Ishikawa (cell line): ENCODE measurements at regions not wholly inside any gene's neighbourhood (a gene's known extent, or its start where the extent isn't known, plus 50 kb on each side); places are given as distances from the start of the nearest gene placed in this dataset.

ENCODE experiments used
- CEBPB ChIP-seq: IDR thresholded peaks from 2 replicates; pipeline ENCODE4 v1.6.1; 2012
- CREB1 ChIP-seq: IDR thresholded peaks from 2 replicates; pipeline ENCODE4 v1.6.1; 2012; ENCODE audit warnings: low read depth
- EGR1 ChIP-seq: IDR thresholded peaks from 2 replicates; pipeline ENCODE4 v1.6.1; 2012
- EP300 ChIP-seq: IDR thresholded peaks from 2 replicates; pipeline ENCODE4 v1.6.1; 2012; ENCODE audit warnings: borderline replicate concordance
- FOXM1 ChIP-seq: IDR thresholded peaks from 2 replicates; pipeline ENCODE4 v1.6.1; 2012; ENCODE audit warnings: low read depth, borderline replicate concordance
- NFIC ChIP-seq: IDR thresholded peaks from 2 replicates; pipeline ENCODE4 v1.6.1; 2012
- RAD21 ChIP-seq: IDR thresholded peaks from 2 replicates; pipeline ENCODE4 v1.6.1; 2012; ENCODE audit warnings: low read depth
- TAF1 ChIP-seq: IDR thresholded peaks from 2 replicates; pipeline ENCODE4 v1.6.1; 2012; ENCODE audit warnings: low read depth, mild to moderate bottlenecking
- TCF12 ChIP-seq: IDR thresholded peaks from 2 replicates; pipeline ENCODE4 v1.6.1; 2012; ENCODE audit warnings: low read depth
- TEAD4 ChIP-seq: IDR thresholded peaks from 2 replicates; pipeline ENCODE4 v1.6.1; 2012
- YY1 ChIP-seq: IDR thresholded peaks from 2 replicates; pipeline ENCODE4 v1.6.1; 2012; ENCODE audit warnings: low read depth
- ZBTB7A ChIP-seq: IDR thresholded peaks from 2 replicates; pipeline ENCODE4 v1.6.1; 2012; ENCODE audit warnings: low read depth
- TF ChIP-seq, protein P1 (sequence below): IDR thresholded peaks from 2 replicates; pipeline ENCODE4 v1.6.1; 2012
- TF ChIP-seq, protein P2 (sequence below): IDR thresholded peaks from 2 replicates; pipeline ENCODE4 v1.6.1; 2012; ENCODE audit warnings: low read depth, mild to moderate bottlenecking
- TF ChIP-seq, protein P3 (sequence below): IDR thresholded peaks from 2 replicates; pipeline ENCODE4 v1.6.1; 2012

DNA sequence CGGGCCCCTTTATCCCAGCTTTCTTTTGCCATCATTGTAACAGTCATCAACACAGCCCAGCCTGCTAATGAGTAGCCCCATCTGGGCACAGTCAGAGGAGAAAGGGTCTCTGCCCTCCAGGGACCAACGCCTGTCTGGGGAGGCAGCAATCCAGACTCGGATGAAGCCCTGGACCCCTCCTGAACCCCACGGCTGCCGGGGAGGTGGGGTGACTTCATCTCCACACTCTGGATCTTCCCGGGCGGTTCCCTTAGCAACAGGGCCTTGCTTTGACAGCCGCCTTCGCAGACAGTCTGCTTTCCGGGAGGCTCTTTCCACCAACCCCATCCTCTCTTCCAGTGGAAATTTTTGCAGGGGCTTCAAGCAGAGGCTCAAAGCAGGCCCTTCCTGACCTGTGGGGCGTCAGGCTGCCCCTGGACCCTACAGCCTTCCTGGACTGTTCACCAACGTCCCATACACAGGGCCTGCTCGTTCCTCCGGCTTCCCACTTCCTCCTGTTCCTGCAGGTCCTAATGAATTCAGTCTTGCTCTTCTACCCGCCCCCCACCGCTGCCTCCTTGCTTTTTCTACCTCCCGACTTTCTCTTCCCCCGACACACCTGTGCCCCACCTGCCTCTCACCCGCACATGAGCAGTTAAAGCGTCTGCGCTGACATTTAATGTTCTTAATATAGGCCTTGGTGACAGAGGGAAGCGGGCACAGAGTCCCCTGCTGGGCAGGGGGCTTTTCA is 161.7 kb upstream of the MVB12B start:
- TF ChIP-seq TEAD4 (no peak), EGR1 (no peak), NFIC (no peak), TCF12 (no peak), TAF1 (no peak), YY1 (no peak)
- TF ChIP-seq, protein P1, sequence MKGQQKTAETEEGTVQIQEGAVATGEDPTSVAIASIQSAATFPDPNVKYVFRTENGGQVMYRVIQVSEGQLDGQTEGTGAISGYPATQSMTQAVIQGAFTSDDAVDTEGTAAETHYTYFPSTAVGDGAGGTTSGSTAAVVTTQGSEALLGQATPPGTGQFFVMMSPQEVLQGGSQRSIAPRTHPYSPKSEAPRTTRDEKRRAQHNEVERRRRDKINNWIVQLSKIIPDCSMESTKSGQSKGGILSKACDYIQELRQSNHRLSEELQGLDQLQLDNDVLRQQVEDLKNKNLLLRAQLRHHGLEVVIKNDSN = no peak
- TF ChIP-seq, protein P2, sequence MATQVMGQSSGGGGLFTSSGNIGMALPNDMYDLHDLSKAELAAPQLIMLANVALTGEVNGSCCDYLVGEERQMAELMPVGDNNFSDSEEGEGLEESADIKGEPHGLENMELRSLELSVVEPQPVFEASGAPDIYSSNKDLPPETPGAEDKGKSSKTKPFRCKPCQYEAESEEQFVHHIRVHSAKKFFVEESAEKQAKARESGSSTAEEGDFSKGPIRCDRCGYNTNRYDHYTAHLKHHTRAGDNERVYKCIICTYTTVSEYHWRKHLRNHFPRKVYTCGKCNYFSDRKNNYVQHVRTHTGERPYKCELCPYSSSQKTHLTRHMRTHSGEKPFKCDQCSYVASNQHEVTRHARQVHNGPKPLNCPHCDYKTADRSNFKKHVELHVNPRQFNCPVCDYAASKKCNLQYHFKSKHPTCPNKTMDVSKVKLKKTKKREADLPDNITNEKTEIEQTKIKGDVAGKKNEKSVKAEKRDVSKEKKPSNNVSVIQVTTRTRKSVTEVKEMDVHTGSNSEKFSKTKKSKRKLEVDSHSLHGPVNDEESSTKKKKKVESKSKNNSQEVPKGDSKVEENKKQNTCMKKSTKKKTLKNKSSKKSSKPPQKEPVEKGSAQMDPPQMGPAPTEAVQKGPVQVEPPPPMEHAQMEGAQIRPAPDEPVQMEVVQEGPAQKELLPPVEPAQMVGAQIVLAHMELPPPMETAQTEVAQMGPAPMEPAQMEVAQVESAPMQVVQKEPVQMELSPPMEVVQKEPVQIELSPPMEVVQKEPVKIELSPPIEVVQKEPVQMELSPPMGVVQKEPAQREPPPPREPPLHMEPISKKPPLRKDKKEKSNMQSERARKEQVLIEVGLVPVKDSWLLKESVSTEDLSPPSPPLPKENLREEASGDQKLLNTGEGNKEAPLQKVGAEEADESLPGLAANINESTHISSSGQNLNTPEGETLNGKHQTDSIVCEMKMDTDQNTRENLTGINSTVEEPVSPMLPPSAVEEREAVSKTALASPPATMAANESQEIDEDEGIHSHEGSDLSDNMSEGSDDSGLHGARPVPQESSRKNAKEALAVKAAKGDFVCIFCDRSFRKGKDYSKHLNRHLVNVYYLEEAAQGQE = no peak

DNA sequence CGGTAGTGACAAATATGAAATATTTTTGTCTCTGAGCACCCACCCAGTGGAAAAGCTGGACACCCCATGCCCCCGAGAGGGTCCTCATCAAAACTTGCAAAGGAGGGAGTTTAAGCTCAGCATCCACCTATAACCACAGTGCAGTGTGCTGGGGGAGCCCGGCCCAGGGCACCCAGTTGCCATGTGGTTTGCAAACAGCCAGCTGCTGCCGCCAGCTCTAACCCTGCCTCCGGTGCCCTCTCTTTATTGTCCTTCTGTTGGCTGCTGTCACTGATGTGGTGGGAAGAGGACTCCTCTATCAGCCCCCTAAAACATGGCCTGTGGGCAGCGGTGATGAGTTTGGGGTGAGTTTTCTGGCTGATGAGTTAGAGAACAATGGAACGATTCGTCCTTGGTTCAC is 160.9 kb upstream of the MVB12B start:
- TF ChIP-seq, protein P2 = no peak
- TF ChIP-seq CREB1 = no peak
- TF ChIP-seq ZBTB7A = no peak
- no peak for TF ChIP-seq TCF12
- no peak for TF ChIP-seq NFIC
- TF ChIP-seq EP300 = no peak
- no peak for TF ChIP-seq TEAD4
- no peak for TF ChIP-seq EGR1
- TF ChIP-seq, protein P1 = no peak
- no peak for TF ChIP-seq RAD21
- TF ChIP-seq TAF1 = no peak
- no peak for TF ChIP-seq YY1
- no peak for TF ChIP-seq CEBPB
- TF ChIP-seq, protein P3, sequence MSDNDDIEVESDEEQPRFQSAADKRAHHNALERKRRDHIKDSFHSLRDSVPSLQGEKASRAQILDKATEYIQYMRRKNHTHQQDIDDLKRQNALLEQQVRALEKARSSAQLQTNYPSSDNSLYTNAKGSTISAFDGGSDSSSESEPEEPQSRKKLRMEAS = no peak

DNA sequence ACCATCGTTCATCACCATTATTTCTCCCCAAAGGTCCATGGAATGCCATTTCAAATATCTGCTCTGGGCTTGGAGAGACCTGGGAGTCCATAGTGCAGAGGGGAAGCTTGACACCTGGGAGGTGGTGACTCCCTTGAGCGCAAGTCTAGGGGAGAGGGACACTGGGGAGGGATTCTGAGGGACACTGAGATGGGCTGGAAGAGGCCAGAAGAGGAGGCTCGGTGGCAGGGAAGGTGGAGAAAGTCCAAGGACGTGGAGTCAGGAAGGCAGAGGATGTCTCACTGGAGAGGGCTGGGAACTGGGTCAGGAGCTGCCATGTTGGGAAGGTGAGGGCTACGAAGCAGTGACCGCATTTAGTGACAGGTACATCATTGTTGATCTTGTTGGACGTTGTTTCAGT is 160.3 kb upstream of the MVB12B start:
- no peak for TF ChIP-seq TAF1
- TF ChIP-seq, protein P3 = no peak
- no peak for TF ChIP-seq YY1
- TF ChIP-seq, protein P2 = no peak
- no peak for TF ChIP-seq ZBTB7A
- no peak for TF ChIP-seq EP300
- TF ChIP-seq, protein P1 = no peak
- TF ChIP-seq NFIC = no peak
- no peak for TF ChIP-seq FOXM1
- TF ChIP-seq TCF12 = no peak
- no peak for TF ChIP-seq CEBPB
- no peak for TF ChIP-seq RAD21
- TF ChIP-seq TEAD4 = no peak
- no peak for TF ChIP-seq CREB1

DNA sequence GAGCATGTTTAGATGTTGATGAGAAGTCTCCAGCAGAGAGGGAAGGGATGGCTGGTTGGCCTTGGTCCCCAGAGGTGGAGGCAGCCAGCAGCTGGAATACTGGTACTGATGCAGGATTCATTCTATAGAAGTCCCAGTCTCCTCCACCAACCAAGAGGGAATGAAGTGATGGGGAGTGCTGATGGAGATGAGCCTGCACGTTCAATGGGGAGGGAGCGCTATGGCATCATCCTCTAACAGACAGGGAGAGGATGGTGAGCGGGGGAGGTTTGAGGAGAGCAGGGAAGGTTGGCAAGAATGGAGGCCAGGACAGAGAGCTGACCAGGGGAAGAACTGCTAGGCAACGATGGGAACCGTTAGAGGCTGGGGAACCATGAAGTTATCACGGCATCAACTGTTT is 159.8 kb upstream of the MVB12B start:
- no peak for TF ChIP-seq TAF1
- no peak for TF ChIP-seq ZBTB7A
- no peak for TF ChIP-seq CEBPB
- TF ChIP-seq YY1 = no peak
